Spleen (tissue), 11 donors: ENCODE measurements at regions not wholly inside any gene's neighbourhood (a gene's known extent, or its start where the extent isn't known, plus 50 kb on each side); places are given as distances from the start of the nearest gene placed in this dataset.

ENCODE experiments used
- DNase-seq: peaks from one replicate; pipeline ENCODE4 v3.0.0-alpha.2; 2020
- H3K27ac ChIP-seq, 8 donors: fragments of 200-600 bp; sonication (generic) in 7 of 8; 1 replicate in 4 of 8; 2 replicates in 4 of 8; pipeline versions ENCODE4 v1.5.0 to v1.8.0; 2016 to 2021; ENCODE audit warnings: inconsistent platforms in 4 of 8, mild to moderate bottlenecking in 4 of 8, moderate library complexity in 1 of 8
- H3K27me3 ChIP-seq, 7 donors: fragments of 200-600 bp; sonication (generic) in 6 of 7; replicated peaks in 1 of 7; 1 replicate in 4 of 7; 2 replicates in 3 of 7; pipeline versions ENCODE4 v1.5.0 to v1.8.0; 2016 to 2021; ENCODE audit warnings: inconsistent platforms in 3 of 7, mild to moderate bottlenecking in 1 of 7
- H3K36me3 ChIP-seq, 6 donors: fragments of 200-600 bp; sonication (generic) in 5 of 6; 1 replicate in 4 of 6; 2 replicates in 2 of 6; pipeline versions ENCODE4 v1.5.0 to v1.8.0; 2016 to 2021; ENCODE audit warnings: inconsistent platforms in 2 of 6
- H3K4me1 ChIP-seq, 6 donors: fragments of 200-600 bp; sonication (generic) in 5 of 6; 1 replicate in 3 of 6; 2 replicates in 3 of 6; pipeline versions ENCODE4 v1.5.0 to v1.8.0; 2016 to 2021; ENCODE audit warnings: inconsistent platforms in 3 of 6
- H3K4me3 ChIP-seq, 8 donors: fragments of 200-600 bp; sonication (generic) in 7 of 8; 1 replicate in 4 of 8; 2 replicates in 4 of 8; pipeline versions ENCODE4 v1.5.0 to v1.8.0; 2016 to 2021; ENCODE audit warnings: inconsistent platforms in 4 of 8, mild to moderate bottlenecking in 4 of 8, moderate library complexity in 2 of 8
- H3K9me3 ChIP-seq, 8 donors: fragments of 200-600 bp; sonication (generic) in 7 of 8; 1 replicate in 4 of 8; 2 replicates in 4 of 8; pipeline versions ENCODE4 v1.5.0 to v1.8.0; 2016 to 2021; ENCODE audit warnings: inconsistent platforms in 4 of 8
- CTCF ChIP-seq, 11 experiments: fragments of 200-600 bp in 7 of 11; fragments of 450-650 bp in 4 of 11; sonication (generic) in 4 of 11; IDR thresholded peaks in 8 of 11; conservative IDR thresholded peaks in 3 of 11; 1 replicate in 7 of 11; 2 replicates in 4 of 11; pipeline versions ENCODE4 v1.4.0 to v1.8.0; 2016 to 2021; ENCODE audit warnings: antibody characterized with exemption in 11 of 11, inconsistent platforms in 4 of 11, mild to moderate bottlenecking in 1 of 11
- POLR2A ChIP-seq, 3 donors: fragments of 450-650 bp; IDR thresholded peaks; one replicate each; pipeline ENCODE4 v1.5.1; 2017; ENCODE audit warnings: antibody characterized with exemption in 3 of 3, mild to moderate bottlenecking in 1 of 3
- POLR2AphosphoS5 ChIP-seq, 3 donors: sonication (generic); formaldehyde crosslinking; IDR thresholded peaks; one replicate each; pipeline ENCODE4 v1.5.1; 2017; ENCODE audit warnings: antibody characterized with exemption in 3 of 3
- WGBS, 5 donors: extraction: QIAGEN DNeasy Blood & Tissue Kit in 3 of 5; methylation state at CpG; one replicate each; pipeline versions ENCODE4 v1.1.5 to v1.1.7; 2013 to 2018; 5-methylcytosine and 5-hydroxymethylcytosine counted together
- intact Hi-C: fragments of 100-400 bp; cut with DNase I; formaldehyde crosslinking; loops from one replicate; pipeline ENCODE4 v1.15.0; 2023; ENCODE audit warnings: low total_unique reads
- microRNA-seq, 3 donors: library from miRNA; unstranded; fragments of <30 nt; microRNA quantifications; one replicate each; pipeline versions ENCODE4 to v1.1.0, GENCODE V29; 2019 to 2020
- small RNA-seq, 4 donors: library from RNA; depleted of rRNA; stranded (forward); fragments of <200 nt; gene quantifications; one replicate each; pipeline ENCODE3, GENCODE V24; 2016
- donor health status: healthy with polysubstance abuse.
- donor health status: DM: no; HTN: no; CAD: no; lungs with moderate emphysema.
- donor health status: DM: no; HTN: no; CAD: no.
- donor health status: Bipolar disorder and iron deficiency.
- donor health status: healthy.
- donor health status: DM: no; HTN: no; CAD: no.
- donor health status: DM: yes; HTN: yes; CAD: no.

- intact Hi-C loops, result no loop called here
- Histone ChIP-seq H3K4me1 (no peaks in the 10 kb centered on the region), H3K27ac (no peak overlapping the region), H3K27me3 (no peaks in the 10 kb centered on the region), H3K9me3 (no peaks in the 10 kb centered on the region), H3K4me3 (no peak overlapping the region), H3K36me3 (no peaks in the 10 kb centered on the region)
- TF ChIP-seq CTCF (IDR thresholded peaks at IDR 0.05 in 8 of 11, conservative IDR thresholded peaks at IDR 0.05 in 3 of 11), result no peak
- no peak for TF ChIP-seq POLR2A (IDR thresholded peaks at IDR 0.05)
- no peak for TF ChIP-seq POLR2AphosphoS5 (IDR thresholded peaks at IDR 0.05)
- no peak for DNase-seq
- 90 to 97% (median 94%) methylated on average over 5 of the region's 5 CpGs for WGBS, 5 donors
These were observed 171.0 kb downstream of the ANAPC1 start for GRCh38 chr2:111712940-111713515.

- H3K4me3 ChIP-seq, result no peak overlapping the region
- no peaks in the 10 kb centered on the region for H3K4me1 ChIP-seq
- WGBS, 5 donors, result 82 to 94% (median 91%) methylated on average over 12 to 13 of the region's 13 CpGs
- no peaks in the 10 kb centered on the region for H3K27me3 ChIP-seq
- DNase-seq, result peak; percentile 29
- intact Hi-C loops, result no loop called here
- H3K9me3 ChIP-seq, result no peaks in the 10 kb centered on the region
- TF ChIP-seq POLR2AphosphoS5 (IDR thresholded peaks at IDR 0.05) (no peak), POLR2A (IDR thresholded peaks at IDR 0.05) (no peak), CTCF (IDR thresholded peaks at IDR 0.05 in 8 of 11, conservative IDR thresholded peaks at IDR 0.05 in 3 of 11) (no peak)
- no peaks in the 10 kb centered on the region for H3K36me3 ChIP-seq
- no peak overlapping the region for H3K27ac ChIP-seq
These were observed 167.7 kb downstream of the ANAPC1 start for GRCh38 chr2:111715987-111716904.

GRCh38 chr2:111716905-111717775 lies 166.9 kb downstream of the ANAPC1 start:
- DNase-seq, result peak; percentile 59
- Histone ChIP-seq H3K27ac (no peak overlapping the region), H3K4me3 (no peak overlapping the region), H3K4me1 (no peaks in the 10 kb centered on the region), H3K27me3 (no peaks in the 10 kb centered on the region), H3K9me3 (no peaks in the 10 kb centered on the region), H3K36me3 (no peaks in the 10 kb centered on the region)
- TF ChIP-seq POLR2AphosphoS5 (IDR thresholded peaks at IDR 0.05), result no peak
- TF ChIP-seq POLR2A (IDR thresholded peaks at IDR 0.05), result no peak
- no peak for TF ChIP-seq CTCF (IDR thresholded peaks at IDR 0.05 in 8 of 11, conservative IDR thresholded peaks at IDR 0.05 in 3 of 11)
- 86 to 91% (median 89%) methylated on average over 21 of the region's 21 CpGs for WGBS, 5 donors
- intact Hi-C loops, result no loop called here

Small RNAs in the stretch of these regions (microRNA-seq; reads per million reads assigned to microRNA genes)
- 0 reads per million in 3 donors for gene MIR4435-2

Small RNAs in the stretch of these regions (small RNA-seq; reads per million reads assigned to genes)
- gene MIR4435-2, result 0 reads per million in 4 donors
